ENCODE measurements at regions not wholly inside any gene's neighbourhood (a gene's known extent, or its start where the extent isn't known, plus 50 kb on each side); places are given as distances from the start of the nearest gene placed in this dataset.

DNA sequence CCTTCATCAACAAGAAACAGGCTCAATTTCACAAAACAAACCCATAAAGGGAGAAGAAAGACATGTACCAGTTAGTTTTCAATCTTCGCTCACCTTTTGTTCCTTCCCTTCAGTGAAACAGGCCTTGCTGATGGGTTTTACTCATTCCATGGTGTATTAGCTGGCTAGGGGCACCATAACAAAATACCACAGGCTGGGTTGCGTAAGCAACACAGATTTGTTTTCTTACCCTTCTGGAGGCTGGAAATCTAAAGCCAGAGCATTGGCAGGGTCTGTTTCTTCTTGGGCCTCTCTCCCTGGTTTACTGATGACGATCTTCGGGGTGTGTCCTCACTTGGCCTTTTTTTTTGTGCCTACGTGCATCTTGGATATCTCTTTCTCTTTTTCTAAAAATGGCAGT lies 383.4 kb upstream of the RBFOX1 start:
- no peak overlapping the region for H3K4me3 ChIP-seq (replicated peaks in 1 of 3; ENCODE audit: insufficient read depth in 1 of 3, low read depth in 1 of 3, low read length in 3 of 3)
- H2AFZ ChIP-seq (ENCODE audit: low read depth, low read length) = no peak overlapping the region
- DNase-seq (ENCODE audit: low read depth, low spot score) (no peak), FAIRE-seq (no peak)
- no peak overlapping the region for H3K27ac ChIP-seq (ENCODE audit: insufficient read depth, low read depth, low read length)
- no TSS peak for BruUV-seq (replicated peaks)
- no peak overlapping the region for H3K4me2 ChIP-seq (ENCODE audit: insufficient read depth, low read length)
- no peaks in the 10 kb centered on the region for H3K36me3 ChIP-seq (ENCODE audit: control insufficient read depth in 2 of 2, extremely low read depth in 1 of 2, insufficient read depth in 2 of 2, low read length in 2 of 2)
- no peaks in the 10 kb centered on the region for H3K27me3 ChIP-seq (ENCODE audit: control insufficient read depth in 2 of 2, insufficient read depth in 2 of 2, low read length in 2 of 2)
- ChIA-PET POLR2A (no interaction called here), CTCF (no interaction called here)
- dilution Hi-C loops (cut with MboI; ENCODE audit: extremely low pct_ligation_motif_present, low sequenced_read_pairs) = no loop called here
- H3K79me2 ChIP-seq (ENCODE audit: control insufficient read depth, insufficient read depth, low read length) = no peaks in the 10 kb centered on the region
- H4K20me1 ChIP-seq (replicated peaks; ENCODE audit: control insufficient read depth, extremely low read depth, insufficient read depth, low read length) = no peaks in the 10 kb centered on the region
- intact Hi-C loops (cut with micrococcal nuclease) = no loop called here
- H3K9me3 ChIP-seq (replicated peaks; ENCODE audit: control insufficient read depth, insufficient read depth, low read length) = peaks cover 8% of the 10 kb centered on the region
- H3K9me1 ChIP-seq (replicated peaks; ENCODE audit: control insufficient read depth, extremely low read depth, insufficient read depth, low read length) = no peaks in the 10 kb centered on the region
- no peaks in the 10 kb centered on the region for H3K4me1 ChIP-seq (ENCODE audit: control insufficient read depth, extremely low read depth, insufficient read depth, low read length)
- H3K9ac ChIP-seq (replicated peaks; ENCODE audit: extremely low read depth, insufficient read depth, low read length) = no peak overlapping the region
- no peak for TF ChIP-seq MYC (IDR thresholded peaks at IDR 0.05; ENCODE audit: low read depth, low read length)
- TF ChIP-seq, protein P1, sequence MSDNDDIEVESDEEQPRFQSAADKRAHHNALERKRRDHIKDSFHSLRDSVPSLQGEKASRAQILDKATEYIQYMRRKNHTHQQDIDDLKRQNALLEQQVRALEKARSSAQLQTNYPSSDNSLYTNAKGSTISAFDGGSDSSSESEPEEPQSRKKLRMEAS (IDR thresholded peaks at IDR 0.05; ENCODE audit: insufficient read depth, insufficient read length) = no peak
- no peak for TF ChIP-seq EZH2 (IDR thresholded peaks at IDR 0.05; ENCODE audit: borderline replicate concordance, low read depth, low read length, severe bottlenecking)
- TF ChIP-seq FOS (IDR thresholded peaks at IDR 0.05; ENCODE audit: borderline replicate concordance, insufficient read depth, low read length) = no peak
- no peak for TF ChIP-seq GATA2 (IDR thresholded peaks at IDR 0.05; ENCODE audit: insufficient read depth, insufficient read length, low read depth, low read length)
- no peak for TF ChIP-seq POLR2A (IDR thresholded peaks at IDR 0.05; ENCODE audit: low read depth, low read length)
- no peak for TF ChIP-seq POLR2AphosphoS5 (IDR thresholded peaks at IDR 0.05; ENCODE audit: insufficient read depth, low read depth, low read length)
- no peak for TF ChIP-seq CTCF (IDR thresholded peaks at IDR 0.05; ENCODE audit: extremely low read depth in 1 of 2, insufficient read depth in 1 of 2, low read depth in 1 of 2, low read length in 2 of 2)
- no peak for TF ChIP-seq JUN (IDR thresholded peaks at IDR 0.05; ENCODE audit: borderline replicate concordance, insufficient read depth, insufficient read length, low read depth)
